Thymus (tissue), 11 donors: ENCODE measurements at regions not wholly inside any gene's neighbourhood (a gene's known extent, or its start where the extent isn't known, plus 50 kb on each side); places are given as distances from the start of the nearest gene placed in this dataset.
A peak's percentile ranks its signal among the peaks of the same experiment; 100 is the strongest.
"Not testable (repeated sequence)": the region's sequence is repeated elsewhere in the genome, so short reads cannot be mapped to it uniquely, and the experiment has no call there.

Source experiments
- DNase-seq, 9 donors: peaks; one replicate each; pipeline ENCODE4 v3.0.0-alpha.2; 2013; ENCODE audit warnings: low spot score in 9 of 9, low read depth in 6 of 9, missing footprints in 1 of 9
- H3K27ac ChIP-seq, 2 donors: one replicate each; pipeline ENCODE4 v1.5.1; 2013; ENCODE audit warnings: control low read depth in 1 of 2, low read depth in 1 of 2, low read length in 1 of 2, mild to moderate bottlenecking in 1 of 2, moderate library complexity in 1 of 2
- H3K27me3 ChIP-seq, 2 donors: one replicate each; pipeline ENCODE4 v1.5.1; 2013; ENCODE audit warnings: low read length in 1 of 2; ENCODE audit not compliant: control insufficient read depth in 2 of 2, insufficient read depth in 1 of 2
- H3K36me3 ChIP-seq, 2 donors: one replicate each; pipeline ENCODE4 v1.5.1; 2013; ENCODE audit warnings: low read length in 1 of 2, mild to moderate bottlenecking in 1 of 2, moderate library complexity in 1 of 2; ENCODE audit not compliant: control insufficient read depth in 2 of 2, insufficient read depth in 2 of 2
- H3K4me1 ChIP-seq, 2 donors: one replicate each; pipeline ENCODE4 v1.5.1; 2013; ENCODE audit warnings: low read length in 2 of 2; ENCODE audit not compliant: control insufficient read depth in 2 of 2, insufficient read depth in 2 of 2
- H3K4me3 ChIP-seq, 2 donors: one replicate each; pipeline ENCODE4 v1.5.1; 2013; ENCODE audit warnings: low read length in 2 of 2, control low read depth in 1 of 2, mild to moderate bottlenecking in 1 of 2
- H3K9me3 ChIP-seq, 2 donors: one replicate each; pipeline ENCODE4 v1.5.1; 2013; ENCODE audit warnings: low read length in 1 of 2, mild to moderate bottlenecking in 1 of 2; ENCODE audit not compliant: control insufficient read depth in 2 of 2, insufficient read depth in 1 of 2
- WGBS: extraction: QIAGEN DNeasy Blood & Tissue Kit; methylation state at CpG from one replicate; pipeline ENCODE4 v1.1.7; 2013; 5-methylcytosine and 5-hydroxymethylcytosine counted together
- donor health status: healthy.

DNA sequence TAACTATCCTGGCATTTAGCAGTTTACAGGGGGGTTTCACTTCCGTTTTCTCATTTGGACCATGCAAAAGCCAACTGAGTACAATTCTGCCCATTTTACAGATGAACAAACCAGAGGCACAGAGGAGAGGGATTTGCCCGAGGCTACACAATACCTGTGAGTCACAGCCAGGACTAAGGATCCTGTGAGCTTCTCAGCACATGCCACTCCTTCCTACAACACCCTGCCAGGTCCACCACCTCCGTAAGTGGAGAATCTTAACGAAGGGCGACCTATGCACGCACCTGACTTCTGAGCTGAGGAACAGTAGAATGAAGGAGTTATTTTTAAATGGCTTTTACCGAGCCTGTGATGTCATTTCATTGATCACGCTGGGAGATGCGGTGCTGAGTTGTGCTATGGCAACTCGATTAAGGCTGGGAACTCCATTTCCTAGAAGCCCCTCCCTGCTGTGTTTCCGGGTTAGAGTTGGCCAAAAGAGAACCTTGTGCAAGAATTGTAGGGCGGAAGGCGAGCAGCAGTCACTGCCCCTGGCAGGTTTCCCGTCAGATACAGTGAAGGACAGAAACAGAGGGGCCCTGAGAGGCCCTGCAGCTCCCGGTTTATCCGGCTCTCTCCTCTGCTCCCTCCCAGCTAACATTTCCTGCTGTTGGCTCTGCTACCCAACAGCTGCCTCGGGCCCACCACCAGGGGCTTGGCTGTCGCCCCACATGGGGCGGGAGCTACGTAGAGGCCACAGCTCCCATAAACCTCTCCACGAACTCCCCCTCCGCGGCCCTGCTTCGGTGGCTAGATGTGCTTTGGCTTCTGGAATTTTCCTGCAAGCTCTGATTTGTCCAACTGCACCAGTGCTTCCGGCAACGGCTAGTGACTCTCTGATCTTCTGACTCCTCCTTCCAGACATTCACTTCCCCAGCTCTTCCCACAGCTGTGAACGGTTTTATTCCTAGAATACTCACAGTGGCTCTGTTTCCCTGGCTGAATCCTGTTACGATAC is 75.1 kb upstream of the USP9X start:
- H3K9me3 ChIP-seq, result no peaks in the 10 kb centered on the region
- H3K27ac ChIP-seq, result peak overlapping the region; percentile 83 to 93
- peaks cover 0 to 10% of the 10 kb centered on the region in 2 donors for H3K4me1 ChIP-seq
- DNase-seq, result peak; percentile 9 to 74 (median 34)
- no peaks in the 10 kb centered on the region for H3K27me3 ChIP-seq
- H3K4me3 ChIP-seq, result peak overlapping the region; percentile 33 to 42
- WGBS, result 17% methylated on average over 28 of the region's 28 CpGs
- no peaks in the 10 kb centered on the region for H3K36me3 ChIP-seq

DNA sequence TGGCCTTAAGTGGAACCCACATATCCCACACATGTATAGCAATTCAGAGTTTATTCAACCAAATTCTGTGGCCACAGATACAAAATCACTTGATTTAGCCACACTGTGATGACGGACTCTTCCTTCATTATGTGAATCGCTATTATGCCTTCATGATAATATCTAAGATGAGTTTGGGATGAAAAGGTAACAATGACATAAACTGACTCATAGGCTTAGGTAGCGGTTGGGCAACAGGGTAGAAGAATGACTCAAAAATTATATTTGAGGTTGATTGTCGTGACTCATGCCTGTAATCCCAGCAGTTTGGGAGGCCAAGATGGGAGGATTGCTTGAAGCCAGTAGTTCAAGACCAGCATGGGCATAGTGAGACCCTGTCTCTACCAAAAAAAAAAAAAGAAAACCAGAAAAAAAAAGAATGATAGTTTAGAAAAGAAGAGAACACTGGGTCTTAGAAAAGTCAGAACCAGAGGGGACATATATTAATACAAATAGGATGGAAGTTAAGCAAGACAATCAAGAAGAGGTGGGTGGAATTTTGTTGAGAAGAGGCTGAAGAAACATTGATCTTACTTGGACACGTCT is 70.4 kb upstream of the USP9X start:
- Histone ChIP-seq H3K4me1 (peaks cover 0 to 8% of the 10 kb centered on the region in 2 donors), H3K27me3 (no peaks in the 10 kb centered on the region), H3K9me3 (no peaks in the 10 kb centered on the region), H3K27ac (no peak overlapping the region), H3K4me3 (no peak overlapping the region), H3K36me3 (no peaks in the 10 kb centered on the region)
- no peak for DNase-seq
- WGBS, result 96% methylated on average over 5 of the region's 5 CpGs

DNA sequence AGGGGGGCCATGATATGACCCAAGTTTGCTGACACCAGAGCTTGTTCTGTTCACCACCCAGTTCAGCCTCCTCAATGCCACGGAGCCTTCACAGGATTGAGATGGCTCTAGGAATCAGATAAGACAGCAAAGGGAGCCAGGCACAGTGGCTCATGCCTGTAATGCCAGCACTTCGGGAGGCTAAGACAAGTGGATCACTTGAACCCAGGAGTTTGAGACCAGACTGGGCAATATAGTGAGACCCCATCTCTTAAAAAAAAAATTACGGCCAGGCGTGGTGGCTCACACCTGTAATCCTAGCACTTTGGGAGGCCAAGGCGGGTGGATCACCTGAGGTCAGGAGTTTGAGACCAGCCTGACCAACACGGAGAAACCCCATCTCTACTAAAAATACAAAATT is 67.5 kb upstream of the USP9X start:
- H3K9me3 ChIP-seq, H3K27ac ChIP-seq, H3K27me3 ChIP-seq, H3K4me3 ChIP-seq, H3K36me3 ChIP-seq, H3K4me1 ChIP-seq, DNase-seq: not testable (repeated sequence)
- WGBS, result 97% methylated on average over 6 of the region's 6 CpGs

DNA sequence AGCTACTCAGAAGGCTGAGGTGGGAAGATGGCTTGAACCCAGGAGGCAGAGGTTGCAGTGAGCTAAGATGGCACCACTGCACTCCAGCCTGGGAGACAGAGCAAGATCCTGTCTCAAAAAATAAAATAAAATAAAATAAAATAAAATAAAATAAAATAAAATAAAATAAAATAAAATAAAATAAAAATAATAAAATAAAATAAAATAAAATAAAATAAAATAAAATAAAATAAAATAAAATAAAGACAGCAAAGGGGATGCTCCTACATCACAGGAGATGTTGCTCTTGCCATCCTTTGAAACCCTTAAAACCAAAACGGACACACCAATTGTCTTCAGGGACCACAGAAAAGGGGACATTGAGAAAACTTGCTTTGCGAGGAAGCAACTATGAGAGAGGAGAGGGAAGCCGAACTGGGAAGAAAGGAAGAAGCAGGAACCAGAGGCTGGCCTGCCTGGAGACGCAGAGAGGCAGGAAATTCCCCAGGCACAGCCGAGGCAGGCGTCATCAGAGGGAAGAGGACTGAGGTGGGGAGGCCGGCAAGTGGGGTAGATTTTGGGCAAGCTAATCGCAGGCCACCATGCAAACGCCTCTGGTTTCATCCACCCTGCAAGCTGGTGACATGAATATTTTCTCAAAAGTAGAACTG is 66.7 kb upstream of the USP9X start:
- H3K4me1 ChIP-seq, H3K36me3 ChIP-seq, H3K27ac ChIP-seq, DNase-seq, H3K4me3 ChIP-seq, H3K27me3 ChIP-seq, H3K9me3 ChIP-seq: not testable (repeated sequence)
- 97% methylated on average over 9 of the region's 9 CpGs for WGBS

DNA sequence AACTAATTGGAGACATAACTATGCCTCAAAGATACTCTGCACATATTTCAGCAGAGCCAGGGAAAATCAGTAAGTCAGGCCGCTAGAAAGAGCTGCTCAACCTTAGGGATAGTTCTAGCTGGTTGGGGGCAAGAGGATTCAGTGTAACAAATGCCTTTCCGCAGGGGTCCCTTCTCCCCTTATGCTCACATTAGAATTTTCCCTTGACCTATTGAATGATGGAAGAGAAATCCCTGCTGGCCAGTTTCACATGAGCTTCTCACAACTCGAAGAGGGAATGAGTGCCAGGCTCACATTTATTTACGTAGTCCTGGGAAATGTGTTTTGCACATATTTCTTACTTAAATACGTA is 66.2 kb upstream of the USP9X start:
- Histone ChIP-seq H3K4me1 (no peaks in the 10 kb centered on the region), H3K4me3 (no peak overlapping the region), H3K27ac (no peak overlapping the region), H3K27me3 (no peaks in the 10 kb centered on the region), H3K9me3 (no peaks in the 10 kb centered on the region), H3K36me3 (no peaks in the 10 kb centered on the region)
- DNase-seq, result no peak
- WGBS, result 95% methylated on average over 5 of the region's 5 CpGs

DNA sequence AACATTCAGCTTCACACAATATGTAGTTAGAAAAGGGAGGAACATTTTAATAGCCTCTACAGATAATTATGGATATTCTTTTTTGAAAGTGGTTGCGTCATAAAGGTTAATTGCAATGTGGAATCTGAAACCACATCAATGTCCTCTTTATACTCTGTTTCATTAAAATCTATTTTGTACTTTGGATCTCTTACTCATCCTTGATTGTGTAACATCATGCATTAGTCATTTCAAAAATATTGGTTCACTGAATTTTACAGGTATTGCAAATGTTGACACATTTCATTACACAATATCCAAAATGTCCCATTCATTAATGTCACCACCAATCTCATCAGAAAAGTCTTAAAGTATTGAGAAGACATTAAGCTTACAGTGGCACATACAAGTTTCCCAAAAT is 62.7 kb upstream of the USP9X start:
- WGBS, result 83% methylated on average over 1 of the region's 1 CpG
- DNase-seq, result no peak
- peaks cover 0 to 6% of the 10 kb centered on the region in 2 donors for H3K27me3 ChIP-seq

DNA sequence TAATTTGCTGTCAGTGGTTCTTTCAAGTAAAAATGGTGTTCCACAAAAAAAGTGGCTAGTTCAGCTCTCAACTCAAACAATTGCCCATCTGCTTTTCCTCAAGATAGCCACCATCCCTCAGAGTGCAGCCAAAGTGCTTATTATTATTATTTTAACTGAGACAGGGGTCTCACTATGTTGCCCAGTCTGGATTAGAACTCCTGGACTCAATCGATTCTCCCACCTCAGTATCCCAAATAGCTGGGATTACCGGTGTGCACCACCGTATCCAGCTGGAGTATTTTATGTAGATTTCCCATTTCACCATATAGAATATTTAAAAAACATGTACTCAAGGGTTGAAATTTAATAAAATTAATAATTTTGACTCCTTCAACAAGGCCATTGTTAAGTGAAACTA is 62.1 kb upstream of the USP9X start:
- 98% methylated on average over 3 of the region's 3 CpGs for WGBS
- Histone ChIP-seq H3K4me3 (no peak overlapping the region), H3K27me3 (peaks cover 0 to 6% of the 10 kb centered on the region in 2 donors), H3K36me3 (no peaks in the 10 kb centered on the region), H3K9me3 (no peaks in the 10 kb centered on the region), H3K4me1 (no peaks in the 10 kb centered on the region), H3K27ac (no peak overlapping the region)
- no peak for DNase-seq

More for the DNA sequence above, 62.7 kb upstream of the USP9X start:
- Histone ChIP-seq H3K4me3 (no peak overlapping the region), H3K9me3 (no peaks in the 10 kb centered on the region), H3K36me3 (no peaks in the 10 kb centered on the region), H3K4me1 (no peaks in the 10 kb centered on the region), H3K27ac (no peak overlapping the region)

DNA sequence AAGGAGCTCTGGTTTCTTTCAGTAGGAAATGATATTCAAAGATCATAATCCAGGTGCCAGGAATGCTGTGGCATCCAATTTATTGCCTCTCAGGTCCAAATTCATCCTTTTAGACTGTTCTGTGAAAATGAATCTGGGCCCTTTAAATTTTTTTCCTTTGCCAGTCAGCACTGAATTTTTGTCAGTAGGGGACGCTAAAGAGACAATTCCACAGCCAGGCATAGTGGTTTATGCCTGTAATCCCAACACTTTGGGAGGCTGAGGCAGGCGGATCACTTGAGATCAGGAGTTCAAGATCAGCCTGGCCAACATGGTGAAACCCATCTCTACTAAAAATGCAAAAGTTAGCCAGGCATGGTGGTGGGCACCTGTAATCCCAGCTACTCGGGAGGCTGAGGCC is 60.9 kb upstream of the USP9X start:
- H3K4me3 ChIP-seq, H3K9me3 ChIP-seq, H3K27me3 ChIP-seq, DNase-seq, H3K4me1 ChIP-seq, H3K27ac ChIP-seq, H3K36me3 ChIP-seq: not testable (repeated sequence)
- WGBS, result 95% methylated on average over 3 of the region's 3 CpGs

DNA sequence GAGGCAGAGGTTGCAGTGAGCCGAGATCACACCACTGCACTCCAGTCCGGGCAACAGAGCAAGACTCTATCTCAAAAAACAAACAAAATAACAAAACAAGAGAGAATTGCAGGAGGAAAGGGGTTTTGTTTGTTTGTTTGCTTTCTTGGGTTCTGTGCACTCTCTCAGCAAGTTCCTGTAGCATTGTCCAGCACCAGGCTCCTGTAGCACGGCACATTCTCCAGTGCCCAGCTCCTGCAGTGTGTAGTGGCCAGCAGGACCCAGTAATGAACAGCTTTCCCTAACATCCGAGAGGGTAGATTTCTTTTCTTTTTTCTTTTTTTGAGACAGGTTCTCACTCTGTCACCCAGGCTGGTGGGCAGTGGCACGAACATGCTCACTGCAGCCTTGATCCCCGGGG is 60.5 kb upstream of the USP9X start:
- Histone ChIP-seq H3K27ac (no peak overlapping the region), H3K4me1 (no peaks in the 10 kb centered on the region), H3K36me3 (no peaks in the 10 kb centered on the region), H3K4me3 (no peak overlapping the region), H3K9me3 (no peaks in the 10 kb centered on the region), H3K27me3 (peaks cover 0 to 6% of the 10 kb centered on the region in 2 donors)
- no peak for DNase-seq
- 95% methylated on average over 6 of the region's 6 CpGs for WGBS
